H1 (cell line): ENCODE measurements at regions not wholly inside any gene's neighbourhood (a gene's known extent, or its start where the extent isn't known, plus 50 kb on each side); places are given as distances from the start of the nearest gene placed in this dataset.

Experiments
- CTCF ChIA-PET: fragments of 300-600 bp; sonication (Branson Sonifier 250); formaldehyde crosslinking; loops from one replicate; lab custom pipeline; 2021; ENCODE audit not compliant: partially characterized antibody; lab: Charles Lee
- POLR2A ChIA-PET: fragments of 300-600 bp; sonication (Branson Sonifier 250); formaldehyde crosslinking; loops from one replicate; lab custom pipeline; 2021; ENCODE audit warnings: inconsistent platforms; ENCODE audit not compliant: partially characterized antibody; lab: Charles Lee
- DNase-seq, 2 experiments: peaks; one replicate each; pipeline versions ENCODE4 v3.0.0 to v3.0.0-alpha.2; 2010 to 2022; ENCODE audit warnings: low spot score in 2 of 2, low read depth in 1 of 2, mixed read lengths in 1 of 2
- FAIRE-seq: peaks from 2 replicates; lab custom pipeline; 2011; peaks lifted over from hg19 to GRCh38; lab: Jason Lieb, UNC
- H2AFZ ChIP-seq: 2 replicates; pipeline ENCODE4 v1.8.1; 2012; ENCODE audit warnings: low read length, inconsistent platforms
- H2AK5ac ChIP-seq: 2 replicates; pipeline ENCODE4 v1.6.1; 2013; ENCODE audit warnings: low read depth, low read length
- H2BK120ac ChIP-seq: replicated peaks from 2 replicates; pipeline ENCODE3; 2013; ENCODE audit warnings: low read depth, low read length, inconsistent platforms
- H2BK12ac ChIP-seq: 2 replicates; pipeline ENCODE4 v1.6.1; 2013; ENCODE audit warnings: low read depth, low read length
- H2BK15ac ChIP-seq: 2 replicates; pipeline ENCODE4 v1.6.1; 2013; ENCODE audit warnings: low read length
- H2BK20ac ChIP-seq: 2 replicates; pipeline ENCODE4 v1.6.1; 2013; ENCODE audit warnings: low read length
- H2BK5ac ChIP-seq: 2 replicates; pipeline ENCODE4 v1.6.1; 2013; ENCODE audit warnings: low read depth, low read length
- H3K14ac ChIP-seq: 2 replicates; pipeline ENCODE4 v1.6.1; 2013; ENCODE audit warnings: inconsistent platforms; ENCODE audit not compliant: insufficient read length
- H3K18ac ChIP-seq: 2 replicates; pipeline ENCODE4 v1.6.1; 2013; ENCODE audit warnings: low read length; ENCODE audit errors: extremely low read depth
- H3K23ac ChIP-seq: 2 replicates; pipeline ENCODE4 v1.6.1; 2013; ENCODE audit warnings: inconsistent platforms; ENCODE audit not compliant: insufficient read length
- H3K23me2 ChIP-seq: 2 replicates; pipeline ENCODE4 v1.6.1; 2013; ENCODE audit warnings: low read depth, low read length
- H3K27ac ChIP-seq: 2 replicates; pipeline ENCODE4 v1.6.1; 2011; ENCODE audit warnings: low read depth, low read length, inconsistent platforms
- H3K27me3 ChIP-seq, 4 experiments: replicated peaks in 1 of 4; 1 replicate in 1 of 4; 2 replicates in 3 of 4; pipeline versions ENCODE4 v1.6.1 to v1.8.1; 2011 to 2013; ENCODE audit warnings: low read length in 3 of 4, mild to moderate bottlenecking in 3 of 4, inconsistent platforms in 2 of 4, mixed read lengths in 2 of 4, moderate library complexity in 1 of 4; ENCODE audit not compliant: control insufficient read depth in 3 of 4, insufficient read depth in 3 of 4; ENCODE audit errors: extremely low read depth in 1 of 4
- H3K36me3 ChIP-seq, 4 experiments: 2 replicates each; pipeline versions ENCODE4 v1.6.1 to v1.8.1; 2011 to 2013; ENCODE audit warnings: mild to moderate bottlenecking in 4 of 4, low read length in 3 of 4, moderate library complexity in 2 of 4, control low read depth in 1 of 4, inconsistent platforms in 1 of 4; ENCODE audit not compliant: insufficient read depth in 4 of 4, control insufficient read depth in 2 of 4
- H3K4ac ChIP-seq: replicated peaks from 2 replicates; pipeline ENCODE3; 2013; ENCODE audit warnings: low read length, low read depth, mixed read lengths, inconsistent platforms; ENCODE audit not compliant: insufficient read length
- H3K4me1 ChIP-seq, 4 experiments: replicated peaks in 1 of 4; 1 replicate in 1 of 4; 2 replicates in 3 of 4; pipeline versions ENCODE4 v1.6.1 to v1.8.1; 2011 to 2013; ENCODE audit warnings: low read length in 3 of 4, inconsistent platforms in 2 of 4, mixed read lengths in 1 of 4; ENCODE audit not compliant: insufficient read depth in 4 of 4, control insufficient read depth in 3 of 4
- H3K4me2 ChIP-seq, 2 experiments: 2 replicates each; pipeline versions ENCODE4 v1.6.1 to v1.8.1; 2011 to 2013; ENCODE audit warnings: low read depth in 2 of 2, low read length in 2 of 2, control low read depth in 1 of 2, inconsistent platforms in 1 of 2, mild to moderate bottlenecking in 1 of 2; ENCODE audit not compliant: insufficient read depth in 1 of 2
- H3K4me3 ChIP-seq, 4 experiments: fragments of 200-600, 300-600 bp in 1 of 4; sonication (generic), shearing (Covaris generic), sonication (Bioruptor Twin) in 1 of 4; 2 replicates each; pipeline versions ENCODE4 v1.5.1 to v1.8.1; 2011 to 2016; ENCODE audit warnings: low read length in 4 of 4, low read depth in 3 of 4, control low read depth in 2 of 4, inconsistent platforms in 2 of 4, mild to moderate bottlenecking in 2 of 4, mixed read lengths in 1 of 4, moderate library complexity in 1 of 4; ENCODE audit not compliant: insufficient read depth in 2 of 4; ENCODE audit errors: extremely low read depth in 1 of 4
- H3K56ac ChIP-seq: replicated peaks from 2 replicates; pipeline ENCODE3; 2013; ENCODE audit warnings: low read depth, mild to moderate bottlenecking, mixed read lengths, low read length, inconsistent platforms; ENCODE audit not compliant: insufficient read length
- H3K79me1 ChIP-seq: 2 replicates; pipeline ENCODE4 v1.6.1; 2013; ENCODE audit warnings: low read depth, low read length, control low read depth
- H3K79me2 ChIP-seq, 2 experiments: 2 replicates each; pipeline versions ENCODE4 v1.6.1 to v1.8.1; 2012 to 2013; ENCODE audit warnings: low read length in 2 of 2, mild to moderate bottlenecking in 2 of 2, inconsistent platforms in 1 of 2; ENCODE audit not compliant: insufficient read depth in 2 of 2, control insufficient read depth in 1 of 2
- H3K9ac ChIP-seq, 4 experiments: replicated peaks in 1 of 4; 1 replicate in 1 of 4; 2 replicates in 3 of 4; pipeline versions ENCODE4 v1.6.1 to v1.8.1; 2011 to 2013; ENCODE audit warnings: low read depth in 3 of 4, low read length in 3 of 4, control low read depth in 2 of 4, mild to moderate bottlenecking in 2 of 4, moderate library complexity in 2 of 4, inconsistent platforms in 1 of 4; ENCODE audit errors: extremely low read depth in 1 of 4
- H3K9me3 ChIP-seq, 2 experiments: 2 replicates each; pipeline versions ENCODE4 v1.6.1 to v1.8.1; 2012 to 2013; ENCODE audit warnings: mild to moderate bottlenecking in 2 of 2, moderate library complexity in 2 of 2, control low read depth in 1 of 2, inconsistent platforms in 1 of 2, low read depth in 1 of 2, low read length in 1 of 2, mixed read lengths in 1 of 2; ENCODE audit not compliant: insufficient read depth in 2 of 2
- H4K20me1 ChIP-seq, 2 experiments: replicated peaks in 1 of 2; 2 replicates each; pipeline versions ENCODE3 to v1.8.1; 2011 to 2013; ENCODE audit warnings: inconsistent platforms in 2 of 2, low read length in 2 of 2, mild to moderate bottlenecking in 1 of 2; ENCODE audit not compliant: insufficient read depth in 2 of 2, control insufficient read depth in 1 of 2
- H4K5ac ChIP-seq: 2 replicates; pipeline ENCODE4 v1.6.1; 2013; ENCODE audit warnings: low read length, low read depth, mixed read lengths, inconsistent platforms; ENCODE audit not compliant: insufficient read length
- H4K8ac ChIP-seq: 2 replicates; pipeline ENCODE4 v1.8.0; 2013; ENCODE audit warnings: mild to moderate bottlenecking, moderate library complexity, low read length, inconsistent platforms; ENCODE audit not compliant: insufficient read depth; ENCODE audit errors: extremely low read depth
- H4K91ac ChIP-seq: replicated peaks from 2 replicates; pipeline ENCODE3; 2013; ENCODE audit warnings: low read length, mixed read lengths, inconsistent platforms; ENCODE audit not compliant: insufficient read length
- BCL11A ChIP-seq, 2 experiments: IDR thresholded peaks; one replicate each; pipeline ENCODE4 v1.6.1; 2011; ENCODE audit warnings: low read depth in 2 of 2, low read length in 2 of 2, mild to moderate bottlenecking in 2 of 2
- CBX8 ChIP-seq: fragments of 300-800, 300-1000 bp; sonication (generic); IDR thresholded peaks from 2 replicates; pipeline ENCODE4 v1.7.1; 2016; ENCODE audit warnings: low read depth, low read length, borderline replicate concordance
- CHD1 ChIP-seq: IDR thresholded peaks from 2 replicates; pipeline ENCODE4 v1.6.1; 2012; ENCODE audit warnings: low read depth, low read length, improper control_type of control experiment
- FOSL1 ChIP-seq: IDR thresholded peaks from 2 replicates; pipeline ENCODE4 v1.6.1; 2011; ENCODE audit warnings: mild to moderate bottlenecking, low read depth, low read length, moderate library complexity; ENCODE audit not compliant: insufficient read depth
- KDM1A ChIP-seq: fragments of 200-600, 300-600 bp; sonication (generic); IDR thresholded peaks from 2 replicates; pipeline ENCODE4 v1.7.1; 2016; ENCODE audit warnings: mild to moderate bottlenecking, low read length, borderline replicate concordance
- KDM5A ChIP-seq: fragments of 200-600 bp; IDR thresholded peaks from 2 replicates; pipeline ENCODE4 v1.7.1; 2012; ENCODE audit warnings: mild to moderate bottlenecking, low read length, inconsistent platforms, mixed read lengths
- NRF1 ChIP-seq: IDR thresholded peaks from 2 replicates; pipeline ENCODE4 v1.6.1; 2011; ENCODE audit warnings: mild to moderate bottlenecking, low read depth, low read length, improper control_type of control experiment
- RXRA ChIP-seq: IDR thresholded peaks from 2 replicates; pipeline ENCODE4 v1.6.1; 2011; ENCODE audit warnings: low read depth, mild to moderate bottlenecking, low read length, moderate library complexity; ENCODE audit not compliant: insufficient read depth
- SP1 ChIP-seq: IDR thresholded peaks from 2 replicates; pipeline ENCODE4 v1.6.1; 2011; ENCODE audit warnings: low read depth, low read length
- SP4 ChIP-seq: IDR thresholded peaks from 2 replicates; pipeline ENCODE4 v1.6.1; 2012; ENCODE audit warnings: low read length, inconsistent platforms
- SRF ChIP-seq: IDR thresholded peaks from 2 replicates; pipeline ENCODE4 v1.6.1; 2011; ENCODE audit warnings: mild to moderate bottlenecking, low read depth, low read length, moderate library complexity
- TCF12 ChIP-seq: IDR thresholded peaks from 2 replicates; pipeline ENCODE4 v1.6.1; 2011; ENCODE audit warnings: low read depth, mild to moderate bottlenecking, low read length
- TEAD4 ChIP-seq: IDR thresholded peaks from 2 replicates; pipeline ENCODE4 v1.6.1; 2012; ENCODE audit warnings: low read depth, low read length, inconsistent platforms, mixed read lengths
- WGBS, 2 experiments: shearing (Covaris generic) in 1 of 2; methylation state at CpG; one replicate each; pipeline versions ENCODE4 v1.1.6 to v1.1.7; 2013 to 2015; ENCODE audit warnings: low lambda C conversion rate in 2 of 2, mixed read lengths in 2 of 2, inconsistent platforms in 1 of 2, low coverage in 1 of 2, missing lambda C conversion rate in 1 of 2; ENCODE audit not compliant: insufficient replicate concordance in 2 of 2, insufficient coverage in 1 of 2, insufficient read length in 1 of 2; ENCODE audit errors: extremely low coverage in 1 of 2, missing lambda C conversion rate in 1 of 2; 5-methylcytosine and 5-hydroxymethylcytosine counted together
- TF ChIP-seq, protein P1 (sequence below): IDR thresholded peaks from 2 replicates; pipeline ENCODE4 v1.6.1; 2012; ENCODE audit warnings: low read length, inconsistent platforms

DNA sequence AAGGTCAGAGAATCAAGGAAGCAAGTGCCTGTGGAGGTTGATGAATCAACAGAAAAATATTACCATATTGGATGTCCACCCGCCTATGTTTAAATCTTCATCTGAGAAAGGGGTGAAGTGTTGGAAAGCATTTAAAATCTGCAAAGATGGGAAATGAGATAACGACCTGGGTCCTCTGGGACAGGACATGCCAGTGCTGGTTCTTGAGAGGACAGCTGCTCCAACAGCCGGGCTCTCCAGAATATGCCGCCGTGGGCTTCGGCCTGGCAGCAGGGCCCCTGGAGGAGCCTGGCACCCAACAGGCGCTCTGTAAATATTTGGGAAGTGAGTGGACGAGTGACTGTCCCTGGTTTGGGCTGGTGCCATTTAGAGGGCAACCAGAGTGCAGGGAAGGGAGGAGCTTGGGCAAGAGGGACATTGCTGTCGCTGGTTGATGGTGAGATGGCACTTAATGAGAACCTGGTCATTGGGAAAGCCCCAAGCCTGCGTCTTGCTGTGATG is 129.9 kb downstream of the KCNA5 start:
- 89% methylated on average over 10 of the region's 10 CpGs; no CpG with 5 or more reads in 1 of the 2 experiments for WGBS, 2 experiments
- CTCF ChIA-PET = interaction anchor here (0.7 to 6.3 kb wide), 19 partner anchors 9 to 725 kb away, joined by 3 to 33 read pairs (median 4); no protein-coding TSS in a partner anchor
- no peak for TF ChIP-seq CHD1
- TF ChIP-seq FOSL1 = no peak
- no peak for TF ChIP-seq TCF12
- TF ChIP-seq KDM1A = no peak
- no peak for TF ChIP-seq SRF
- no peak for TF ChIP-seq SP4
- no peak for TF ChIP-seq SP1
- no peak for TF ChIP-seq RXRA
- TF ChIP-seq, protein P1, sequence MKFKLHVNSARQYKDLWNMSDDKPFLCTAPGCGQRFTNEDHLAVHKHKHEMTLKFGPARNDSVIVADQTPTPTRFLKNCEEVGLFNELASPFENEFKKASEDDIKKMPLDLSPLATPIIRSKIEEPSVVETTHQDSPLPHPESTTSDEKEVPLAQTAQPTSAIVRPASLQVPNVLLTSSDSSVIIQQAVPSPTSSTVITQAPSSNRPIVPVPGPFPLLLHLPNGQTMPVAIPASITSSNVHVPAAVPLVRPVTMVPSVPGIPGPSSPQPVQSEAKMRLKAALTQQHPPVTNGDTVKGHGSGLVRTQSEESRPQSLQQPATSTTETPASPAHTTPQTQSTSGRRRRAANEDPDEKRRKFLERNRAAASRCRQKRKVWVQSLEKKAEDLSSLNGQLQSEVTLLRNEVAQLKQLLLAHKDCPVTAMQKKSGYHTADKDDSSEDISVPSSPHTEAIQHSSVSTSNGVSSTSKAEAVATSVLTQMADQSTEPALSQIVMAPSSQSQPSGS = no peak
- TF ChIP-seq KDM5A = no peak
- TF ChIP-seq TEAD4 = no peak
- TF ChIP-seq NRF1 = no peak
- TF ChIP-seq BCL11A (IDR thresholded peaks at IDR 0.05; ENCODE audit: low read depth in 2 of 2, low read length in 2 of 2) = no peak
- no peak for TF ChIP-seq CBX8

More for the DNA sequence above, 129.9 kb downstream of the KCNA5 start:
- H3K9me3 ChIP-seq = no peaks in the 10 kb centered on the region
- no peaks in the 10 kb centered on the region for H3K23me2 ChIP-seq
- DNase-seq (no peak), FAIRE-seq (no peak)
- H2BK20ac ChIP-seq = no peak overlapping the region
- H3K36me3 ChIP-seq = peaks cover 0 to 8% (median 0%) of the 10 kb centered on the region in 4 experiments; a peak in 1 of 8 replicates
- H3K27me3 ChIP-seq = 0 out of 7 replicates have a peak, but pooled peaks cover 0 to 2% (median 0%) of the 10 kb centered on the region in 4 experiments
- no peaks in the 10 kb centered on the region for H3K79me1 ChIP-seq
- no peak overlapping the region for H2BK5ac ChIP-seq
- no peak overlapping the region for H2BK120ac ChIP-seq
- no peak overlapping the region for H4K5ac ChIP-seq
- no peak overlapping the region for H2AK5ac ChIP-seq
- H3K27ac ChIP-seq = no peak overlapping the region
- no peaks in the 10 kb centered on the region for H3K79me2 ChIP-seq
- POLR2A ChIA-PET = no interaction called here
- H4K8ac ChIP-seq = no peak overlapping the region
- no peak overlapping the region for H2AFZ ChIP-seq
- H3K23ac ChIP-seq = no peak overlapping the region
- H2BK12ac ChIP-seq = no peak overlapping the region
- no peak overlapping the region for H3K9ac ChIP-seq
- no peak overlapping the region for H3K18ac ChIP-seq
- no peak overlapping the region for H3K4ac ChIP-seq
- no peaks in the 10 kb centered on the region for H3K4me1 ChIP-seq
- H2BK15ac ChIP-seq = no peak overlapping the region
- no peak overlapping the region for H3K4me3 ChIP-seq
- H4K20me1 ChIP-seq = no peaks in the 10 kb centered on the region
- H3K4me2 ChIP-seq = no peak overlapping the region
- no peak overlapping the region for H4K91ac ChIP-seq
- no peak overlapping the region for H3K14ac ChIP-seq
- no peak overlapping the region for H3K56ac ChIP-seq
